OCI-LY1 (cell line): ENCODE measurements at regions not wholly inside any gene's neighbourhood (a gene's known extent, or its start where the extent isn't known, plus 50 kb on each side); places are given as distances from the start of the nearest gene placed in this dataset.

Experiments
- H2AFZ ChIP-seq: fragments of 200-600 bp; sonication (generic), shearing (Covaris generic); 2 replicates; pipeline ENCODE4 v1.6.0; 2014; ENCODE audit warnings: antibody characterized with exemption, mild to moderate bottlenecking, low read length
- H3F3A ChIP-seq: fragments of 200-600 bp; sonication (generic), shearing (Covaris generic); 2 replicates; pipeline ENCODE4 v1.6.0; 2014; ENCODE audit warnings: mild to moderate bottlenecking, antibody characterized with exemption, low read length, moderate library complexity; ENCODE audit not compliant: insufficient read depth
- H3K27ac ChIP-seq: fragments of 200-600 bp; sonication (generic); 2 replicates; pipeline ENCODE4 v1.5.1; 2014; ENCODE audit warnings: low read length, mixed run types, mild to moderate bottlenecking, low read depth; ENCODE audit not compliant: poor library complexity, severe bottlenecking
- H3K27me3 ChIP-seq: fragments of 200-600 bp; sonication (generic); 2 replicates; pipeline ENCODE4 v1.6.0; 2014; ENCODE audit warnings: antibody characterized with exemption, mild to moderate bottlenecking, low read length, moderate library complexity; ENCODE audit not compliant: insufficient read depth
- H3K36me3 ChIP-seq: fragments of 200-600 bp; sonication (generic); 2 replicates; pipeline ENCODE4 v1.6.1; 2014; ENCODE audit warnings: mild to moderate bottlenecking, antibody characterized with exemption, low read length, moderate library complexity, mixed read lengths; ENCODE audit not compliant: insufficient read depth
- H3K4me1 ChIP-seq: fragments of 200-600 bp; sonication (generic); 2 replicates; pipeline ENCODE4 v1.5.1; 2014; ENCODE audit warnings: mild to moderate bottlenecking, low read length, moderate library complexity; ENCODE audit not compliant: insufficient read depth, severe bottlenecking
- H3K4me2 ChIP-seq: fragments of 200-600 bp; sonication (generic), shearing (Covaris generic); 2 replicates; pipeline ENCODE4 v1.6.1; 2014; ENCODE audit warnings: low read length
- H3K4me3 ChIP-seq: fragments of 200-600 bp; sonication (generic); 2 replicates; pipeline ENCODE4 v1.5.1; 2014; ENCODE audit warnings: low read length, low read depth, mild to moderate bottlenecking, mixed read lengths; ENCODE audit not compliant: poor library complexity, severe bottlenecking
- H3K79me2 ChIP-seq: fragments of 200-600 bp; shearing (Covaris generic); 2 replicates; pipeline ENCODE4 v1.6.1; 2016; ENCODE audit warnings: mixed run types, low read length, mixed read lengths; ENCODE audit not compliant: insufficient read depth
- H3K9ac ChIP-seq: fragments of 200-600 bp; sonication (generic), shearing (Covaris generic); 2 replicates; pipeline ENCODE4 v1.6.1; 2014; ENCODE audit warnings: mild to moderate bottlenecking, low read length, mixed read lengths
- H3K9me2 ChIP-seq: fragments of 200-600 bp; sonication (generic), shearing (Covaris generic); 2 replicates; pipeline ENCODE4 v1.6.1; 2014; ENCODE audit warnings: low read depth, mild to moderate bottlenecking, low read length, mixed read lengths
- H3K9me3 ChIP-seq: fragments of 200-600 bp; shearing (Covaris generic); 2 replicates; pipeline ENCODE4 v1.6.1; 2014; ENCODE audit warnings: low read length, mixed read lengths
- H4K20me1 ChIP-seq: fragments of 200-600 bp; sonication (generic), shearing (Covaris generic); 2 replicates; pipeline ENCODE4 v1.6.0; 2016; ENCODE audit warnings: mild to moderate bottlenecking, low read length; ENCODE audit not compliant: insufficient read depth
- CTCF ChIP-seq: fragments of 200-600 bp; sonication (generic), shearing (Covaris generic); IDR thresholded peaks from 2 replicates; pipeline ENCODE4 v1.5.1; 2017; ENCODE audit warnings: mild to moderate bottlenecking, antibody characterized with exemption, low read length, moderate library complexity, mixed read lengths
- EZH2 ChIP-seq: fragments of 200-600 bp; sonication (generic), shearing (Covaris generic); IDR thresholded peaks from 2 replicates; pipeline ENCODE4 v1.8.0; 2017; ENCODE audit warnings: borderline replicate concordance, mixed run types, mild to moderate bottlenecking, antibody characterized with exemption, low read length, moderate library complexity, mixed read lengths

- TF ChIP-seq CTCF (no peak), EZH2 (no peak)
- H3K27me3 ChIP-seq: no peaks in the 10 kb centered on the region
- H3K4me3 ChIP-seq: no peak overlapping the region
- no peak overlapping the region for H3K27ac ChIP-seq
- H3K4me2 ChIP-seq: no peak overlapping the region
- H3K9me2 ChIP-seq: no peaks in the 10 kb centered on the region
- H3K9me3 ChIP-seq: no peaks in the 10 kb centered on the region
- H4K20me1 ChIP-seq: no peaks in the 10 kb centered on the region
- H3F3A ChIP-seq: no peaks in the 10 kb centered on the region
- H2AFZ ChIP-seq: no peak overlapping the region
- no peaks in the 10 kb centered on the region for H3K79me2 ChIP-seq
- H3K9ac ChIP-seq: no peak overlapping the region
- H3K4me1 ChIP-seq: no peaks in the 10 kb centered on the region
- no peaks in the 10 kb centered on the region for H3K36me3 ChIP-seq
Measured at GRCh38 chr14:29518335-29518734, 409.3 kb downstream of the PRKD1 start.

DNA sequence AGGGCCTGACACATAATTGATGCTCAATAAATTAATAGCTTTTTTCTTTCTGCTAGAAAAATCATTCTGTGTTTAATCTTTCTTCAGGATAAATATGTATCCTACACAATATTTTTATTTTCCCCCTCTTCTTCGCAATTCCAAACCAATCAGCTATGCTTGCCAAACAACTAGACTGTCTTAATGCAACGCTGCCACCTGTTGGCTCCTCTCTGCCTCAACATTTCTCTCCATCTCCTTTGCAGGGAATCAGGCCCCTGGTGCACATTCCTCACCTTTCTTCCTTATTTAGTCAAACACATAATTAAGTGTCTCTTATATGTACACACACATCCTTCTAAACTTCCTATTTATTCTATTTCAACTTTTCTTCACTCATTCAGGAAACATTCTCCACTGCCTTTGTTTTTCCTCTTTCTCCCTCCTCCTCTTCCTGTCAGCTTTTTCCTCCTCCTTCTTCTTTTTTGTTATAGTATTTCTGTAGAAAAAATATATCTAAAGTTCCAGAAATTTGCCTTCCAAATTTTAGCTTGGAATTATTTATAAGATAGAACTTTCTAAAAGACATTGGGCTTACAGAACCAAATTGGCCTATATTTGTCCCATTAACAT, 406.0 kb downstream of the PRKD1 start:
- H3K4me2 ChIP-seq: no peak overlapping the region
- TF ChIP-seq CTCF: peak; percentile 36
- no peak for TF ChIP-seq EZH2

More for the DNA sequence above, 406.0 kb downstream of the PRKD1 start:
- no peak overlapping the region for H3K27ac ChIP-seq
- H4K20me1 ChIP-seq: no peaks in the 10 kb centered on the region
- no peaks in the 10 kb centered on the region for H3K9me2 ChIP-seq
- no peak overlapping the region for H3K9ac ChIP-seq
- H3K27me3 ChIP-seq: no peaks in the 10 kb centered on the region
- no peaks in the 10 kb centered on the region for H3K36me3 ChIP-seq
- no peaks in the 10 kb centered on the region for H3K9me3 ChIP-seq
- H3K4me1 ChIP-seq: no peaks in the 10 kb centered on the region
- no peaks in the 10 kb centered on the region for H3K79me2 ChIP-seq
- H3K4me3 ChIP-seq: no peak overlapping the region
- H3F3A ChIP-seq: no peaks in the 10 kb centered on the region
- no peak overlapping the region for H2AFZ ChIP-seq
